ENCODE measurements at regions not wholly inside any gene's neighbourhood (a gene's known extent, or its start where the extent isn't known, plus 50 kb on each side); places are given as distances from the start of the nearest gene placed in this dataset.

DNA sequence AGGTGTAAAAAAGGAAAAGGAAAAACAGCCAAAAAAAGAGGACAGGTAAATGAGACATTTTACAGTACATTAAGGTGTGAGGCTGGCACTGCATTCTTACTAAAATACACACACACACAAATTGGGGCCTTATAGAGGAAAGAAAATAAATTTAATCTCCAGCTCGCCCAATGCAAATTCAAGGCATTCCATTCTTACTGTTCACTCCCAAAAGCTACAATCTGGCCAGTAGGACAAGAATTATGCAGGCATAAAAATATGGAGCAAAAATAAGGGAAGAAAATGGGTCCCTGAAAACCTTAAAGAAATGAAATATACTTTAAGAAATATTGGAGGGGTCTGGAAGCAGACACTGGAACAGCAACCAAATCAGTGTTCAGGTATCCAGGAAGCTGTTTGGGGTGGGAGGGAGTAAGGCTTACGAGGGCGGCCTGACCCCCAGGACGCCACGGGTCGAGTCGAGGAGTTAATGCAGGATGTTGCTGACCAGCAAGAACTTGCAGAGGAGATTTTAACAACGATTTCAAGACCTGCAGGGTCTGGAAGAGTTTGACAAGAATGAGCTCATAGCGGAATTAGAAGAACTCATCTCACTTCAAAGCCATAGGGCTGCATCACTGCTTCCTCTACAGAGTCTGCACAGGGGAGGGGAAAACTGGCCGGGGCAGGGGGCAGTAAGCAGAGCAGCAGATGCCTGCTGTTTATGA, 245.5 kb downstream of the TBL1XR1 start:
- no peak overlapping the region for H3K4me3 Mint-ChIP-seq (ENCODE audit: unreplicated experiment)
- TF ChIP-seq, protein P1, sequence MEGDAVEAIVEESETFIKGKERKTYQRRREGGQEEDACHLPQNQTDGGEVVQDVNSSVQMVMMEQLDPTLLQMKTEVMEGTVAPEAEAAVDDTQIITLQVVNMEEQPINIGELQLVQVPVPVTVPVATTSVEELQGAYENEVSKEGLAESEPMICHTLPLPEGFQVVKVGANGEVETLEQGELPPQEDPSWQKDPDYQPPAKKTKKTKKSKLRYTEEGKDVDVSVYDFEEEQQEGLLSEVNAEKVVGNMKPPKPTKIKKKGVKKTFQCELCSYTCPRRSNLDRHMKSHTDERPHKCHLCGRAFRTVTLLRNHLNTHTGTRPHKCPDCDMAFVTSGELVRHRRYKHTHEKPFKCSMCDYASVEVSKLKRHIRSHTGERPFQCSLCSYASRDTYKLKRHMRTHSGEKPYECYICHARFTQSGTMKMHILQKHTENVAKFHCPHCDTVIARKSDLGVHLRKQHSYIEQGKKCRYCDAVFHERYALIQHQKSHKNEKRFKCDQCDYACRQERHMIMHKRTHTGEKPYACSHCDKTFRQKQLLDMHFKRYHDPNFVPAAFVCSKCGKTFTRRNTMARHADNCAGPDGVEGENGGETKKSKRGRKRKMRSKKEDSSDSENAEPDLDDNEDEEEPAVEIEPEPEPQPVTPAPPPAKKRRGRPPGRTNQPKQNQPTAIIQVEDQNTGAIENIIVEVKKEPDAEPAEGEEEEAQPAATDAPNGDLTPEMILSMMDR (IDR thresholded peaks at IDR 0.05; ENCODE audit: insufficient read depth, low read depth, low read length), result no peak
- no peak for TF ChIP-seq EZH2 (IDR thresholded peaks at IDR 0.05; ENCODE audit: insufficient read depth, low read length)
- H3K4me1 ChIP-seq (ENCODE audit: insufficient read depth, low read length), result peaks cover 23% of the 10 kb centered on the region
- peaks cover 28% of the 10 kb centered on the region for H3K4me1 Mint-ChIP-seq (ENCODE audit: low read depth, unreplicated experiment)
- peak overlapping the region; percentile 33 for H3K9ac ChIP-seq (ENCODE audit: low read length)
- no peaks in the 10 kb centered on the region for H3K36me3 ChIP-seq (ENCODE audit: insufficient read depth, low read length)
- no peaks in the 10 kb centered on the region for H3K27me3 Mint-ChIP-seq (ENCODE audit: low read depth, unreplicated experiment)
- H3K79me2 ChIP-seq (ENCODE audit: insufficient read depth, low read length), result no peaks in the 10 kb centered on the region
- no peaks in the 10 kb centered on the region for H4K20me1 ChIP-seq (ENCODE audit: insufficient read depth, low read length)
- no peaks in the 10 kb centered on the region for H3K36me3 Mint-ChIP-seq (ENCODE audit: low read depth, unreplicated experiment)
- no peaks in the 10 kb centered on the region for H3K9me3 ChIP-seq (ENCODE audit: insufficient read depth, low read depth, low read length)
- H3K27me3 ChIP-seq (ENCODE audit: insufficient read depth, low read length), result no peaks in the 10 kb centered on the region
- peak overlapping the region; percentile 59 for H3K4me2 ChIP-seq (ENCODE audit: low read length)
- no peak for FAIRE-seq
- H3K27ac Mint-ChIP-seq (ENCODE audit: unreplicated experiment), result peak overlapping the region; percentile 64
- no peaks in the 10 kb centered on the region for H3K9me3 Mint-ChIP-seq (ENCODE audit: unreplicated experiment)
- peak overlapping the region; percentile 79 for H3K27ac ChIP-seq (ENCODE audit: low read depth, low read length)
- H2AFZ ChIP-seq (ENCODE audit: low read depth, low read length), result no peak overlapping the region
- DNase-seq (ENCODE audit: low read depth), result peak; percentile 40
- H3K4me3 ChIP-seq (ENCODE audit: insufficient read depth, low read depth, low read length), result no peak overlapping the region

DNA sequence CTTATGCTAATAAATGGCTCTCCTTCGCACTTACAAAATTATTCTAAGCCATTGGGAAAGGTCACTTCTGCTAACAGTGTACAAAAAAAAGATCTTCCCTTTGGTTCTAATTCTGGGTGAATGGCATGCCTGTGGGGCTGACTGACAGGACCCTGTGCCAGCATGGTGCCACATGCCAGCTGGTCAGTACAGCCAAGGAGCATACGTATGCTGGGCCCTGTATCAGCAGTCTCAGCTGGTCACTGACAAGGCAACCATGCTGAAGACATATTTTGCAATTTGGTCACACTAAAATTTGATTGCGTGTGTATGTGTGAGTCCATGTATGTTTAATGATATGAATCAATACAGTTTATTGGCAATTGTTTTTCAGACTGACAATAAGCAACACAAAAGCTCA, 246.1 kb downstream of the TBL1XR1 start:
- Histone ChIP-seq H3K27me3 (ENCODE audit: insufficient read depth, low read length) (no peaks in the 10 kb centered on the region), H3K9me3 (ENCODE audit: insufficient read depth, low read depth, low read length) (no peaks in the 10 kb centered on the region), H3K27ac (ENCODE audit: low read depth, low read length) (peak overlapping the region; percentile 79), H4K20me1 (ENCODE audit: insufficient read depth, low read length) (no peaks in the 10 kb centered on the region), H3K9ac (ENCODE audit: low read length) (peak overlapping the region; percentile 33), H3K4me2 (ENCODE audit: low read length) (peak overlapping the region; percentile 59), H2AFZ (ENCODE audit: low read depth, low read length) (no peak overlapping the region), H3K4me1 (ENCODE audit: insufficient read depth, low read length) (peaks cover 23% of the 10 kb centered on the region), H3K79me2 (ENCODE audit: insufficient read depth, low read length) (no peaks in the 10 kb centered on the region), H3K36me3 (ENCODE audit: insufficient read depth, low read length) (no peaks in the 10 kb centered on the region), H3K4me3 (ENCODE audit: insufficient read depth, low read depth, low read length) (no peak overlapping the region)
- Mint-ChIP-seq H3K27ac (ENCODE audit: unreplicated experiment) (peak overlapping the region; percentile 64), H3K9me3 (ENCODE audit: unreplicated experiment) (no peaks in the 10 kb centered on the region), H3K27me3 (ENCODE audit: low read depth, unreplicated experiment) (no peaks in the 10 kb centered on the region), H3K36me3 (ENCODE audit: low read depth, unreplicated experiment) (no peaks in the 10 kb centered on the region), H3K4me3 (ENCODE audit: unreplicated experiment) (no peak overlapping the region), H3K4me1 (ENCODE audit: low read depth, unreplicated experiment) (peaks cover 28% of the 10 kb centered on the region)
- FAIRE-seq, result no peak
- peak; percentile 26 for DNase-seq (ENCODE audit: low read depth)
- TF ChIP-seq, protein P1 (IDR thresholded peaks at IDR 0.05; ENCODE audit: insufficient read depth, low read depth, low read length), result no peak
- no peak for TF ChIP-seq EZH2 (IDR thresholded peaks at IDR 0.05; ENCODE audit: insufficient read depth, low read length)

DNA sequence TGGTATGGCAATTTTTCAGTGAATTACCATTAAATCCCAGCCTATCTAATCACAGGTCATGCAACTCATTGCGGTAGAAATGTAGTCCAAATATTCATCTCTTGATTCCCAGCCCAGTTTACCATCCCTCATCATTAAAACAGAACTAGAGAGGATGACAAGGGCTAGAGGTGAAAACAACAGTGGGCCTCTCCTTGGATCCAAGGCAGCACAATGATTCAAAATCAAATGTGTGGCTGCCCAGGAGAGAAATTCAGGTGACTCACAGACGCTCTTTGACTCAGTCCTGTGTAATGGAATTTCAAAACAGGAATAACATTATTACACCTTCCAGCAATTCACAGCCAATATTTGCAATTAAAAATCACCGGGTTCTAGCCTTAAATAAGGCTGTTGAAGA, 246.5 kb downstream of the TBL1XR1 start:
- peak; percentile 93 for DNase-seq (ENCODE audit: low read depth)
- Mint-ChIP-seq H3K4me1 (ENCODE audit: low read depth, unreplicated experiment) (peaks cover 28% of the 10 kb centered on the region), H3K27me3 (ENCODE audit: low read depth, unreplicated experiment) (no peaks in the 10 kb centered on the region), H3K9me3 (ENCODE audit: unreplicated experiment) (no peaks in the 10 kb centered on the region), H3K36me3 (ENCODE audit: low read depth, unreplicated experiment) (peaks cover 2% of the 10 kb centered on the region), H3K27ac (ENCODE audit: unreplicated experiment) (peak overlapping the region; percentile 64), H3K4me3 (ENCODE audit: unreplicated experiment) (no peak overlapping the region)
- FAIRE-seq, result no peak
- H4K20me1 ChIP-seq (ENCODE audit: insufficient read depth, low read length), result no peaks in the 10 kb centered on the region
- TF ChIP-seq EZH2 (IDR thresholded peaks at IDR 0.05; ENCODE audit: insufficient read depth, low read length), result no peak
- TF ChIP-seq, protein P1 (IDR thresholded peaks at IDR 0.05; ENCODE audit: insufficient read depth, low read depth, low read length), result no peak
- no peaks in the 10 kb centered on the region for H3K36me3 ChIP-seq (ENCODE audit: insufficient read depth, low read length)
- no peaks in the 10 kb centered on the region for H3K9me3 ChIP-seq (ENCODE audit: insufficient read depth, low read depth, low read length)
- no peaks in the 10 kb centered on the region for H3K79me2 ChIP-seq (ENCODE audit: insufficient read depth, low read length)
- peaks cover 23% of the 10 kb centered on the region for H3K4me1 ChIP-seq (ENCODE audit: insufficient read depth, low read length)
- H3K4me3 ChIP-seq (ENCODE audit: insufficient read depth, low read depth, low read length), result no peak overlapping the region
- H3K4me2 ChIP-seq (ENCODE audit: low read length), result peak overlapping the region; percentile 59
- no peak overlapping the region for H2AFZ ChIP-seq (ENCODE audit: low read depth, low read length)
- peak overlapping the region; percentile 33 for H3K9ac ChIP-seq (ENCODE audit: low read length)
- H3K27me3 ChIP-seq (ENCODE audit: insufficient read depth, low read length), result no peaks in the 10 kb centered on the region
- H3K27ac ChIP-seq (ENCODE audit: low read depth, low read length), result peak overlapping the region; percentile 79

Data from astrocyte (in vitro differentiated cells and primary cell).